Ascending aorta (tissue), 2 donors: ENCODE measurements at regions not wholly inside any gene's neighbourhood (a gene's known extent, or its start where the extent isn't known, plus 50 kb on each side); places are given as distances from the start of the nearest gene placed in this dataset.

Source experiments
- DNase-seq, 2 donors: peaks; one replicate each; pipeline ENCODE4 v3.0.0-alpha.2; 2019; ENCODE audit warnings: low spot score in 2 of 2
- H3K27ac ChIP-seq, 2 donors: fragments of 200-600 bp; sonication (generic); one replicate each; pipeline ENCODE4 v1.5.1; 2016 to 2017; ENCODE audit warnings: mild to moderate bottlenecking in 1 of 2
- H3K27me3 ChIP-seq: fragments of 200-600 bp; sonication (generic); one replicate; pipeline ENCODE4 v1.5.1; 2017
- H3K36me3 ChIP-seq, 2 donors: fragments of 200-600 bp; sonication (generic); one replicate each; pipeline ENCODE4 v1.5.1; 2016
- H3K4me1 ChIP-seq, 2 donors: fragments of 200-600 bp; sonication (generic); one replicate each; pipeline ENCODE4 v1.5.1; 2016 to 2017; ENCODE audit warnings: mild to moderate bottlenecking in 1 of 2
- H3K4me3 ChIP-seq, 2 donors: fragments of 200-600 bp; sonication (generic); one replicate each; pipeline ENCODE4 v1.5.1; 2016 to 2017; ENCODE audit warnings: mild to moderate bottlenecking in 1 of 2
- H3K9me3 ChIP-seq, 2 donors: fragments of 200-600 bp; sonication (generic); one replicate each; pipeline ENCODE4 v1.5.1; 2016
- CTCF ChIP-seq, 3 experiments: fragments of 200-600 bp in 2 of 3; fragments of 450-650 bp in 1 of 3; sonication (generic) in 2 of 3; IDR thresholded peaks; one replicate each; pipeline ENCODE4 v1.5.1; 2016 to 2019; ENCODE audit warnings: antibody characterized with exemption in 3 of 3, mild to moderate bottlenecking in 1 of 3, moderate library complexity in 1 of 3
- intact Hi-C: fragments of 100-400 bp; cut with DNase I; formaldehyde crosslinking; loops from one replicate; pipeline ENCODE4 v1.15.1; 2023

GRCh38 chr10:3509355-3509754, 275.7 kb downstream of the KLF6 start:
- H3K27ac ChIP-seq = no peak overlapping the region
- no peak for TF ChIP-seq CTCF (IDR thresholded peaks at IDR 0.05)
- DNase-seq = no peak
- no peaks in the 10 kb centered on the region for H3K27me3 ChIP-seq
- H3K4me1 ChIP-seq = no peaks in the 10 kb centered on the region
- no peaks in the 10 kb centered on the region for H3K9me3 ChIP-seq
- no peaks in the 10 kb centered on the region for H3K36me3 ChIP-seq
- H3K4me3 ChIP-seq = no peak overlapping the region
- intact Hi-C loops = no loop called here

GRCh38 chr10:3503299-3503698, 281.7 kb downstream of the KLF6 start:
- Histone ChIP-seq H3K9me3 (no peaks in the 10 kb centered on the region), H3K27me3 (no peaks in the 10 kb centered on the region), H3K4me3 (no peak overlapping the region), H3K27ac (no peak overlapping the region), H3K4me1 (peaks cover 0 to 10% of the 10 kb centered on the region in 2 donors), H3K36me3 (no peaks in the 10 kb centered on the region)
- TF ChIP-seq CTCF (IDR thresholded peaks at IDR 0.05) = no peak
- intact Hi-C loops = no loop called here
- DNase-seq = no peak

- intact Hi-C loops = no loop called here
- DNase-seq = no peak
- Histone ChIP-seq H3K27me3 (no peaks in the 10 kb centered on the region), H3K36me3 (no peaks in the 10 kb centered on the region), H3K27ac (no peak overlapping the region), H3K9me3 (no peaks in the 10 kb centered on the region), H3K4me3 (no peak overlapping the region), H3K4me1 (peaks cover 0 to 10% of the 10 kb centered on the region in 2 donors)
- no peak for TF ChIP-seq CTCF (IDR thresholded peaks at IDR 0.05)
Observed at GRCh38 chr10:3502673-3503072, 282.3 kb downstream of the KLF6 start.

GRCh38 chr10:3500408-3500856, 284.6 kb downstream of the KLF6 start:
- Histone ChIP-seq H3K9me3 (no peaks in the 10 kb centered on the region), H3K27ac (peak overlapping the region in 1 of 2 donors; percentile 17), H3K4me1 (peaks cover 0 to 10% of the 10 kb centered on the region in 2 donors), H3K36me3 (no peaks in the 10 kb centered on the region), H3K27me3 (no peaks in the 10 kb centered on the region), H3K4me3 (peak overlapping the region in 1 of 2 donors; percentile 20)
- intact Hi-C loops = loop anchor here (1.0 to 2.0 kb wide), 2 partner anchors 26 to 32 kb away; no protein-coding TSS in a partner anchor
- no peak for TF ChIP-seq CTCF (IDR thresholded peaks at IDR 0.05)
- DNase-seq = peak in 1 of 2 donors; percentile 90

- intact Hi-C loops = loop anchor here (5.0 kb wide), 1 partner anchor 43 kb away; no protein-coding TSS in a partner anchor
- Histone ChIP-seq H3K27me3 (no peaks in the 10 kb centered on the region), H3K36me3 (no peaks in the 10 kb centered on the region), H3K4me1 (peaks cover under 1 to 10% of the 10 kb centered on the region in 2 donors), H3K4me3 (no peak overlapping the region), H3K27ac (no peak overlapping the region), H3K9me3 (no peaks in the 10 kb centered on the region)
- no peak for DNase-seq
- TF ChIP-seq CTCF (IDR thresholded peaks at IDR 0.05) = no peak
Observed at GRCh38 chr10:3499120-3499519, 285.9 kb downstream of the KLF6 start.

- Histone ChIP-seq H3K9me3 (no peaks in the 10 kb centered on the region), H3K36me3 (no peaks in the 10 kb centered on the region), H3K4me1 (peaks cover 3 to 10% of the 10 kb centered on the region in 2 donors), H3K27ac (no peak overlapping the region), H3K4me3 (no peak overlapping the region), H3K27me3 (no peaks in the 10 kb centered on the region)
- DNase-seq = no peak
- no peak for TF ChIP-seq CTCF (IDR thresholded peaks at IDR 0.05)
- intact Hi-C loops = loop anchor here (5.0 kb wide), 1 partner anchor 45 kb away; no protein-coding TSS in a partner anchor
Observed at GRCh38 chr10:3497581-3497980, 287.4 kb downstream of the KLF6 start.
